GM21737 (cell line): ENCODE measurements at regions not wholly inside any gene's neighbourhood (a gene's known extent, or its start where the extent isn't known, plus 50 kb on each side); places are given as distances from the start of the nearest gene placed in this dataset.
"Not testable (repeated sequence)": the region's sequence is repeated elsewhere in the genome, so short reads cannot be mapped to it uniquely, and the experiment has no call there.

Experiments
- ATAC-seq: cut with Tn5 transposase; IDR thresholded peaks from one replicate; pipeline ENCODE4 v1.9.1; 2021; ENCODE audit warnings: mild to moderate bottlenecking, moderate library complexity; ENCODE audit not compliant: unreplicated experiment

DNA sequence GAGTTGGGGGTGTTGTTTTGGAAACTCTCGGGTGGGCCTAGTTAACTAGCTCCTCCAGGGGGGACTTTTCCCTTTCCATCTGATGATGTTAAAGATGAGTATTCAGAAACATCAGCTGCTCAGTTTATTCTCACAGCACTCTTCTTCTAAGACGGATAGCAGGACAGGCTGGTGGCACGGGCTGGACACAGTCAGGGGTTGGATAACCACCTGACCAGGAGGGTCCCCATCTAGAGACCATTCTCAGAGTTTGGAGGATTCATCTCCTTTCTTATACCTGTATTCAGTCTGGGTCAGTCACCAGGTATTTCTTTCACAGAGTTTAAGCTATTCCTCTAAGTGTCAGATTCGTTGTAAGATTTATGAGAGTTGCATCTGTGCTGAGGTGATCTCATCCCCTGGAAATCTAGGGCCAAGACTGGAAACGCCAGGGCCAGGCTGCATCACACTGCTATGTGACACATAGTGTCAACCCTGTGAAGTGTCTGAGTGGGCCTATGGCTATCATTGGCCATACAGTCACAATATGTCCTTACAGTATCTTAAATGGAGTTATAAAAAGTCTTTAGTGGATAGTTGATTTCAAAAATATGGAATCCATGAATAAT lies 111.7 kb downstream of the FAM50B start:
- no peak for ATAC-seq

GRCh38 chr6:3961581-3962215 lies 112.5 kb downstream of the FAM50B start:
- ATAC-seq = no peak

GRCh38 chr6:3962291-3963280 lies 113.4 kb downstream of the FAM50B start:
- ATAC-seq = no peak

- ATAC-seq = no peak
Measured at GRCh38 chr6:3963426-3963825, 114.3 kb downstream of the FAM50B start.

- ATAC-seq = no peak
Measured at GRCh38 chr6:3965071-3965718, 113.7 kb downstream of the FAM217A start.

DNA sequence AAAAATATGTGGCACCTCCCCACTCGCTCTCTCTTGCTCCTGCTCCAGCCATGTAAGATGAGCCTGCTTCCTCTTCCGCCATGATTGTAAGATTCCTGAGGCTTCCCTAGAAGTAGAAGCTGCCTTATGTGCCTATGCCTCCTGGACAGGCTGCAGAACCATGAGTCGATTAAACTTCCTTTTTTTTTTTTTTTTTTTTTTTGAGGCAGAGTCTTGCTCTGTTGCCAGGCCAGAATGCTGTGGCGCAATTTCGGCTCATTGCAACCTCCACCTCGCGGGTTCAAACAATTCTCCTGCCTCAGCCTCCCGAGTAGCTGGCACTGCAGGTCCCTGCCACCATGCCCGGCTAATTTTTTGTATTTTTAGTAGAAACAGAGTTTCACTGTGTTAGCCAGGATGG lies 112.5 kb downstream of the FAM217A start:
- no peak for ATAC-seq

DNA sequence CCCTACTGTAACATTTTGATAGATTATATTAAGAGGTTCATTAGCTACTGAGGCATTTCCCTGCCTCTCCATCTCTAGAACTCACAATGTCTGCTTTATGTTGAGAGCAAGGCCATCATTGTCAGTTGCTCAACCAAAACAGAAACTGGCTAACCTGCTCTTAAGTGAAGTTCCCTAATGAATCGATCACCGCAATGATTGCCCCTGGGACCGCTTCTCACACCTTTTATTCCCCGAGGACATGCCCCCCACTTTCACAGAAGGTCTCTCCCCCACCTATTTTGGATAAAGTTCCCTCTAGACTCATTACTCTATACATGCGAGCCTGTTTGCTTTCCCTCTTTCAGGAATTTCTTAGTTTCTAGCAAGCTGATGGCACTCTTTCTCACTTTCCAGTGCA lies 108.8 kb downstream of the FAM217A start:
- no peak for ATAC-seq

- ATAC-seq = not testable (repeated sequence)
Measured at GRCh38 chr6:3973152-3973551, 105.8 kb downstream of the FAM217A start.

GRCh38 chr6:3977875-3978711 lies 100.8 kb downstream of the FAM217A start:
- peak; percentile 77 for ATAC-seq

GRCh38 chr6:3978966-3979365 lies 100.0 kb downstream of the FAM217A start:
- ATAC-seq = not testable (repeated sequence)

GRCh38 chr6:3981917-3982316 lies 97.0 kb downstream of the FAM217A start:
- ATAC-seq = no peak

GRCh38 chr6:3983778-3984177 lies 95.2 kb downstream of the FAM217A start:
- ATAC-seq = no peak

- ATAC-seq = no peak
Measured at GRCh38 chr6:3984494-3984893, 94.4 kb downstream of the FAM217A start.

- ATAC-seq = no peak
Measured at GRCh38 chr6:3986241-3986640, 92.7 kb downstream of the FAM217A start.

GRCh38 chr6:3987053-3987452 lies 91.9 kb downstream of the FAM217A start:
- no peak for ATAC-seq

DNA sequence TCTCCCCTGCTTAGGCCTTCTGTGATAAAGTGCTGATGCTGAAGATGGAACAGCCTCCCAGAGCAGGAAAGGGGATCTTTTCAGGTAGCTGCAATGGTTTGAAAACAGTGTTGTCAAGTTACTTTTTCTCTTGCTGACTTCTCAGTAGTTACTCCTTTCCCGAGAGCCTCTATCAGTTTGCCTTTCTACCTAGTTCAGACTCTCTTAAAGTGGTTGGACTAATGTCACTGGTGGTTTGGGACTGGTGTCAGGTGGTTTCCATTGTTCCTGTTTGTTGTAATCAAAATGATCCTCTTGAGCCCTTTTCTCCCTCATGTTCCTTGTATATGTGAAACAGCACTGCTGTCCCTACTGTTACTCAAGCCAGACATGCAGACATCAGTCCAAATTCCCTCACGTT lies 91.4 kb downstream of the FAM217A start:
- ATAC-seq = no peak

- no peak for ATAC-seq
Measured at GRCh38 chr6:3990692-3991491, 88.0 kb downstream of the FAM217A start.

DNA sequence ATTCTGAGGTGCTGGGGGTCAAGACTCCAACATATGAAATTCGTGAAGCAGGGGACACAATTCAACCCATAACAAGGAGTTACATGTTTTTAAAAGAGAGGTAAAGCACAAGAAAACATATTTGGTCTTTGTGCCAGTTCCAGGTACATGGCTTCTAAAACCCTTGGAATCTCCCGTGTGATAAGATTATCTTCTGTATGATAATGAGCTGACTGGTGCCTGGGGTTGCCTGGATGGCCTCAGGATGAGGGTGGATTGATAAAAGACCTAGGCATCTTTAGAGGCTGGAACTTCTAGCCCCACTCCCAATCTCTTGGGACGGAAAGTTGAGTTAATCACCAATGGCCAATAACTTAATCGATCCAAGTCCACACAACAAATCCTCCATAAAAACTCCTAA lies 87.0 kb downstream of the FAM217A start:
- no peak for ATAC-seq

- no peak for ATAC-seq
Measured at GRCh38 chr6:3996349-3996748, 82.6 kb downstream of the FAM217A start.
